Retinal pigment epithelial cell (primary cell): ENCODE measurements at regions not wholly inside any gene's neighbourhood (a gene's known extent, or its start where the extent isn't known, plus 50 kb on each side); places are given as distances from the start of the nearest gene placed in this dataset.

Experiments
- DNase-seq: peaks from one replicate; pipeline ENCODE4 v3.0.0-alpha.2; 2010; ENCODE audit warnings: low read depth
- H3K4me3 ChIP-seq: 2 replicates; pipeline ENCODE4 v1.5.1; 2011; ENCODE audit warnings: mild to moderate bottlenecking, low read length, control low read depth, moderate library complexity
- TF ChIP-seq, protein P1 (sequence below): conservative IDR thresholded peaks from 2 replicates; pipeline ENCODE4 v1.5.1; 2011; ENCODE audit warnings: low read depth, low read length, control low read depth, inconsistent platforms

DNA sequence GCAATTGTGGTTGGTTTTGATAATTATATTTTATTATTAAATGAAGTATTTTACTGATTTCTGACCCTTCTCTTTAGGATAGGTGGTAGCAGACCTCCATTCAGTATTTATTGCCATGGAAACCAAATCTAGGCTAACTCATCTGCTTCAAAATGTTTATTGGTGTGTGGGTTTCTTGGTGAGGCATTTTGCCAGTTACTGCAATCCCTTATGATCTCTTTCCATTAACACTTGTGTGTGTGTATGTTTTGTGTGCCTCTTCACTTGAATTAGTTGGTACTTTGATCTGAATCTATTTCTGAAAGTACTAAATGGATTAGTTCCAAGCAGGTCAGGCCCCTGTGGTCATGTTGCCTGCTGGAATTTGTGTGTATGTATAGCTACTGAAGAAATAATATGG, 184.4 kb upstream of the C11orf87 start:
- no peak overlapping the region for H3K4me3 ChIP-seq
- TF ChIP-seq, protein P1, sequence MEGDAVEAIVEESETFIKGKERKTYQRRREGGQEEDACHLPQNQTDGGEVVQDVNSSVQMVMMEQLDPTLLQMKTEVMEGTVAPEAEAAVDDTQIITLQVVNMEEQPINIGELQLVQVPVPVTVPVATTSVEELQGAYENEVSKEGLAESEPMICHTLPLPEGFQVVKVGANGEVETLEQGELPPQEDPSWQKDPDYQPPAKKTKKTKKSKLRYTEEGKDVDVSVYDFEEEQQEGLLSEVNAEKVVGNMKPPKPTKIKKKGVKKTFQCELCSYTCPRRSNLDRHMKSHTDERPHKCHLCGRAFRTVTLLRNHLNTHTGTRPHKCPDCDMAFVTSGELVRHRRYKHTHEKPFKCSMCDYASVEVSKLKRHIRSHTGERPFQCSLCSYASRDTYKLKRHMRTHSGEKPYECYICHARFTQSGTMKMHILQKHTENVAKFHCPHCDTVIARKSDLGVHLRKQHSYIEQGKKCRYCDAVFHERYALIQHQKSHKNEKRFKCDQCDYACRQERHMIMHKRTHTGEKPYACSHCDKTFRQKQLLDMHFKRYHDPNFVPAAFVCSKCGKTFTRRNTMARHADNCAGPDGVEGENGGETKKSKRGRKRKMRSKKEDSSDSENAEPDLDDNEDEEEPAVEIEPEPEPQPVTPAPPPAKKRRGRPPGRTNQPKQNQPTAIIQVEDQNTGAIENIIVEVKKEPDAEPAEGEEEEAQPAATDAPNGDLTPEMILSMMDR, result no peak
- DNase-seq, result peak; percentile 11

DNA sequence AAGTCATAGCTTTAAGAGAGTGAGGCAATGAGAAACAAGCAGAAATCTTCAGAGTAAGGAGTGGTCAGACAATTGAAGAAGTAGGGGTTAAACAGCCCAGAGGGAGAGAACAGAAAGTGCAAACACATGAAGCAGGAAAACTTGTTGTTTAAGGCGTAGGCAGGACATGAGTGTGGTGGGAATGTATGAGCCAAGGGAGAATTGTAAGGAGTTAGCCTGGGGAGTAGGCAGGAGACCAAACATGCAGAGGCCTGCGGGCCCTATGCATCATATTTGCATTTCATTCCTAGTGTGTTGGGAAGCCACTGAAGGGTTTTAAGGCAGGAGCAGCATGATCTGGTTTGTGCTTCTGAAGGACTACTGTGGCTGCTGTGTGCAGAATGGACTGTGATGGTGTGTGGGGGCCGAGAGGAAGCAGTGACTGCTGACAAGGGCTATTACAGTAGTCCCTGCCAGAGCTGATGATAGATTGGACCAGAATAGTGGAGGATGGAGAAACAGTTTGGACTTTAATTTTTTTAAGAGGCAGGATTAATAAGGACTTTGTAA, 179.9 kb upstream of the C11orf87 start:
- DNase-seq, result no peak
- TF ChIP-seq, protein P1, result no peak
- H3K4me3 ChIP-seq, result no peak overlapping the region

DNA sequence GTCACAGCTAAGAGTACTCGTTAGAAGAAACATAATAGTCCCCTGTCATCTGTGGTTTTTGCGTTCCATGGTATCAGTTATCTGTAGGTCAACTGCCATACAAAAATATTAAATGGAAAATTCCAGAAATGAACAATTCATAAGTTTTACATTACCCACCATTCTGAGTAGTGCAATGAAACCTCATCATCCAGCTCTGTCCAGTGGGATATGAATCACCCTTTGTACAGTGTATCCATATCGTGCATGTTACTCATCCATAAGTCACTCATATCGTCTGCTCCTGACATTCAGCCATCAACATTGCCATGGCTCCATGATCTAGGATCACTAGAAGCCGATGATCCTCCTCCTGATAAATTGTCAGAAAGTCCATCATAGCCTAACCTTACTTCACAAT, 174.9 kb upstream of the C11orf87 start:
- no peak overlapping the region for H3K4me3 ChIP-seq
- DNase-seq, result no peak
- TF ChIP-seq, protein P1, result no peak

DNA sequence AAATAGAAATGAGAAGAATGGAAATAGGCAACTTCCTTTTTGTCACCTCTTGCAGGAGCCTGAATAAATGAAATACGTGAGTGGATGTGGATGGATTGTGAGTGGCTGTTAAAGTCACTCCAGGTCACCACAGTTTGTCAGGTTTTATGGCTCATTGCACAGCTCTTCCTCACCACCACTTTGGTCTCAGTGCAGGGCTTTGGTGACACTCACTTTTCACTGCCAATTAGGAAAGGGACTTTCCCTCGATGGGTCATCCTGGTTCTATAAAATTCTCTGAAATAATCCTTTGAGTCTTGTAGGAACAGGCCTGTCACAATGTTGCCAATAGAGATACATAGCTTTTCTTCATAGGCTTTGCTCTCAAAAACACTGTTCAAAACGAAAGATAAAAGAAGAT, 172.4 kb upstream of the C11orf87 start:
- TF ChIP-seq, protein P1, result no peak

DNA sequence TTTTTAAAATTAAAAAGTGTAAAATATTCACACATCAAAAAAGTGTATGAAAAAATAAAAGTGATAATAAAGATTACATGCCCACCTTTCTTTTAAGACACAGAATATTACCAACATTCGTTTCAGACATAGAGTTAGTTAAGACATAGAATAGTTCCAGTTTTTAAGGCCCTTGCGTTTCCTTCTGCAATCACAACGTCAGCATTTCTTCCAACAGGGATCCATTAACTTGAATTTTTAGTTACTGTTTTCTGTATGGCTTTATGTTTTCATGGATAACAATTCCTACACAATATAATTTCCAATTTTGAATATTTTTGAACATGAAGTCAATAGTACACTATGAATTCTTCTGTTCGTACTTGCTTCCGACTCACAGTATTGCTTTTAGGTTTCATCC, 170.8 kb upstream of the C11orf87 start:
- no peak for DNase-seq
- TF ChIP-seq, protein P1, result no peak
- H3K4me3 ChIP-seq, result no peak overlapping the region

More for the DNA sequence above, 172.4 kb upstream of the C11orf87 start:
- H3K4me3 ChIP-seq, result no peak overlapping the region
- no peak for DNase-seq

DNA sequence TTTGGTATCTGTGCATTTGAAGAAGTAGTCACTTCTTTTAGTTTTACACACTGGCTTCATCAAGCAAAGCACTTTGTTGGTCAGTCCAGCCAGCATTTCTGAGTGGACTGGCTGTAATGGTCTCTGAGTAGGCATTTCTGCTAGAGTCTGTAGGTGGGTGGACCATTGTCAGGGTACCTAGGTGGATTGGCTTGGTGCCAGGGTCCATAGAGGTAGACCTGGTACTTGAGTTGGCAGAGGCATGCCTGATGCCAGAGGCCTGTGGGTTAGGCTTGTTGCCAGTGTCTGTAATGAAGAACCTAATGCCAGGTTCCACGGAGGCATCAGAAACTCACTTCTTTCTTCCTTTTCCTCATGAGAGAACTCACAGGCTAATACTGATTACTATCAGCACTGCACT, 157.9 kb upstream of the C11orf87 start:
- TF ChIP-seq, protein P1, result no peak

DNA sequence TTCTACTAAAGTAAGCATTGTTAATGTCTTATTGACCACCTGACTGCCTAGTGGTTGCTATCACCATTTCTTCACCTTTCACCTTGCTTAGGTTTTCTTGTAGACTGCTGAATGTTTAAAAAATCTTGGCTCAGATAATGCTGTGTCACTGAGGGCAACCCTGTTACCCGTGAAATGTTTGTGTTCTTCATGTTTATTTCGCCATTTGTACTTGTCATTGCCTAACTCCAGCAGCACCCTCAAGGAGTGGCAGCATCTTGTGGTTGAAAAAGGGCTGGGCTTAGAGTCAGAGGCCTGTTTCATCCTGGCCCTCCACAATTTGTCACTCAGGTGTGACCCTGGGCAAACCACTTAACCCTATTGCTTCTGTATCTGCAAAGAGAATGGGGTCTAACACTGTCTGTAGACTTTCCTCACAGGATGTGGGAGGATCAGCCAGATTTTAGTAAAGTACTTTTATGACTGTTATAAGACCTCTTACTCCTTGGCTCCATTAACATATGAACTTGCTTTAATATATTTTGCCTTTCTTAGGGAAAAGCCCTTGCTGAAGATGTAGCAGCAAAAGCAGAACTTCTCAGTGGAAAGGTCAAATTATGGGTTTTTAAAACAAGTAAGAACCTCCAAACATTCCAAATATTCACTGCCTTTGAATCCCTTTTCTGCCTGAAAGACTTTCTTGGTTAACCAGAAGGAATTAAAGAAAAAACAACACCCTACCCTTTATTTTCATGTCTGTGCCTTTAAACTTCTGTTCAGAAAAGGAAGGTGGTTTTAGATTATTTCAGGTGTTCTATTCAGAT, 154.5 kb upstream of the C11orf87 start:
- no peak overlapping the region for H3K4me3 ChIP-seq
- no peak for DNase-seq
- TF ChIP-seq, protein P1, result no peak

More for the DNA sequence above, 157.9 kb upstream of the C11orf87 start:
- H3K4me3 ChIP-seq, result no peak overlapping the region
- DNase-seq, result no peak
